ENCODE measurements at regions not wholly inside any gene's neighbourhood (a gene's known extent, or its start where the extent isn't known, plus 50 kb on each side); places are given as distances from the start of the nearest gene placed in this dataset.
"Not testable (repeated sequence)": the region's sequence is repeated elsewhere in the genome, so short reads cannot be mapped to it uniquely, and the experiment has no call there.

DNA sequence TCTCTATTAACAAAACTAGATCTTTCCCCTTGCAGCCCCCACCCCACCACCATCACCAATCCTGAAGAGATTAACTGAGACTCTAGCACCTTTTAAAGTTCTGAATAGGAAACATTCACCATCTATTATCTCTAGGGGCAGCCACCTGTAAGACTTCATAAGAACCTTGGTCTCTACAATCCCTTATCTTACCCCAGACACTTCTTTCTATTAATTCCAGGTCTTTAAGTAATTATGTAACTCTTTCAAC is 180.2 kb upstream of the FBXL17 start:
- TF ChIP-seq, protein P1, sequence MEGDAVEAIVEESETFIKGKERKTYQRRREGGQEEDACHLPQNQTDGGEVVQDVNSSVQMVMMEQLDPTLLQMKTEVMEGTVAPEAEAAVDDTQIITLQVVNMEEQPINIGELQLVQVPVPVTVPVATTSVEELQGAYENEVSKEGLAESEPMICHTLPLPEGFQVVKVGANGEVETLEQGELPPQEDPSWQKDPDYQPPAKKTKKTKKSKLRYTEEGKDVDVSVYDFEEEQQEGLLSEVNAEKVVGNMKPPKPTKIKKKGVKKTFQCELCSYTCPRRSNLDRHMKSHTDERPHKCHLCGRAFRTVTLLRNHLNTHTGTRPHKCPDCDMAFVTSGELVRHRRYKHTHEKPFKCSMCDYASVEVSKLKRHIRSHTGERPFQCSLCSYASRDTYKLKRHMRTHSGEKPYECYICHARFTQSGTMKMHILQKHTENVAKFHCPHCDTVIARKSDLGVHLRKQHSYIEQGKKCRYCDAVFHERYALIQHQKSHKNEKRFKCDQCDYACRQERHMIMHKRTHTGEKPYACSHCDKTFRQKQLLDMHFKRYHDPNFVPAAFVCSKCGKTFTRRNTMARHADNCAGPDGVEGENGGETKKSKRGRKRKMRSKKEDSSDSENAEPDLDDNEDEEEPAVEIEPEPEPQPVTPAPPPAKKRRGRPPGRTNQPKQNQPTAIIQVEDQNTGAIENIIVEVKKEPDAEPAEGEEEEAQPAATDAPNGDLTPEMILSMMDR (conservative IDR thresholded peaks at IDR 0.05; ENCODE audit: low read depth, low read length) = no peak
- no peak overlapping the region for H3K4me3 ChIP-seq (ENCODE audit: low read length)
- DNase-seq (ENCODE audit: low read depth) = no peak

DNA sequence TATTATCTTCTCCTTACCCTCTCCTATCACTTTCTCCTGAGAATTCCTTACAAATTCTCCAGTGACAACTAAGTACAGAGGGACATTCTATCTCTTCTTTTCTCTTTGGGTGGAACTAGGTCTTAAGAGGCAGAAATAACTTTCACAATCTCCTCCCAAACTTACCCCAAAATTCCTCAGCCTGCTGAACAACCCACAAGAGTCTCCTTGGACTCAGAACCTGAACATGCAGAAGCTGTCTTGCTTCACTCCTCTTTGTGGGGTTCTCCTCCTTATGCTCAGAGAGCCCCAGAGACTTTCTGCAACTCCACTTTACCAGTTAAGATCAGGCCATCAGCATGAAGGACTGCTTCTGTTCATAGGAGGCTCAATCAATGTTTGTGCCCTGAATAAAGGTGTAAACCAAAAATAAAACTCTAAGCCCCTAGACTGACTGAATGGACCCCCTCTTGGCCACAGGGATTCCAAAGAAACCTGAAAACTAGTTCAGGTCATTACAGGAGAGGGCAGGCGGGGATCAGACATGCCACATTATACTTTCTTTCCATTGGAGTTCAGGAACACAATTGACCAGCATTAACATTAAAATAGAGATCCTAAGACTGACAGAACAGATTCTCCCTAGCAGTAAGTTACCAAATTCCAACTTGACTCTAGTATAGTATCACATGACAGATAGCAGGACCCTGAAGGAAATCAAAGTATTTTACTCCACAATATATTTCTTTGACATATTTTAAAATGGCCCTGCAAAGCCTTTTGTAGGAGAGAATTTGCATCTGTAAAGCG is 179.7 kb upstream of the FBXL17 start:
- no peak for DNase-seq (ENCODE audit: low read depth)
- TF ChIP-seq, protein P1 (conservative IDR thresholded peaks at IDR 0.05; ENCODE audit: low read depth, low read length) = no peak
- no peak overlapping the region for H3K4me3 ChIP-seq (ENCODE audit: low read length)

DNA sequence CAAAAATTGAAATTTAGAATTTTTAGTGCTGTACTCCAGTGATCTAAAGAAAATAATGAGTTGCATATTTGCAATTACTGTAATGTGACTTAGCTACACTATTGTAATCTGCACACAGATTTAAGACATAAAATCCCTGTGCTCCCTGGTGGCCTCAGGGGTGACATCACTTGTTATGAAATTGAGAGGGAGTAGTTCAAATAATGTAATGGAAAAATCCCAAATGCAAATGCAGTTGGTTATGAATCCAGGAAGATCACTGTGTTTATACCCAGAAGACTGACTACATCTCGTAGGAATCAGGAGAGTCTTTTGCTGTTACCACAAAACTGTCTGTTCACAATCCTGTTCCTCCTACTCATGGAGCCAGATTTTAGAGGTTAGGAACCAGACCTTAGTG is 178.7 kb upstream of the FBXL17 start:
- no peak for DNase-seq (ENCODE audit: low read depth)
- H3K4me3 ChIP-seq (ENCODE audit: low read length) = no peak overlapping the region
- TF ChIP-seq, protein P1 (conservative IDR thresholded peaks at IDR 0.05; ENCODE audit: low read depth, low read length) = no peak

DNA sequence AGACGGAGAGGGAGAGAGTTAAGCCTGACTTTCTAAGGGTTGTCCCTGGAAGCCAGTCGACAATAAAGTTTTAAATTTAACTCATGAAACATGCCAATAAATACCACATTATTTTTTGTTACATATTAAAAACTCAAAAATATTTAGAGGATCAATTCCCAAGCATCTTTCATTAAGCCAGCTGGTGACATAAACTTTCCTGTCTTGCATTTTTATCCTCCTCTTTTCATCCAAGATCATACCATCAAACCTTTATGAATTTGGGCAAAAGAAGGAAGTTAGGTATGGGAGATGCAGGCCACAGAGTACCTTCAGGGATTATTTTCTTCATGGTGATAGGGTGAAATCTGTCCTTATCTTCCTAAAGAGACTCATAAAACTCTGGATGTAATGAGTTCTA is 178.3 kb upstream of the FBXL17 start:
- no peak overlapping the region for H3K4me3 ChIP-seq (ENCODE audit: low read length)
- TF ChIP-seq, protein P1 (conservative IDR thresholded peaks at IDR 0.05; ENCODE audit: low read depth, low read length) = no peak
- no peak for DNase-seq (ENCODE audit: low read depth)

DNA sequence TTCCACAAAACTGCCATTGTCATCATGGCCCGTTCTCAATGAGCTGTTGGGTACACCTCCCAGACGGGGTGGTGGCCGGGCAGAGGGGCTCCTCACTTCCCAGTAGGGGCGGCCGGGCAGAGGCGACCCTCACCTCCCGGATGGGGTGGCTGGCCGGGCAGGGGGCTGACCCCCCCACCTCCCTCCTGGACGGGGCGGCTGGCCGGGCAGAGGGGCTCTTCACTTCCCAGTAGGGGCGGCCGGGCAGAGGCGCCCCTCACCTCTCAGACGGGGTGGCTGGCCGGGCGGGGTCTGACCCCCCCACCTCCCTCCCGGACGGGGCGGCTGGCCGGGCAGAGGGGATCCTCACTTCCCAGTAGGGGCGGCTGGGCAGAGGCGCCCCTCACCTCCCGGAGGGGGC is 176.9 kb upstream of the FBXL17 start:
- DNase-seq (ENCODE audit: low read depth); H3K4me3 ChIP-seq (ENCODE audit: low read length): not testable (repeated sequence)

DNA sequence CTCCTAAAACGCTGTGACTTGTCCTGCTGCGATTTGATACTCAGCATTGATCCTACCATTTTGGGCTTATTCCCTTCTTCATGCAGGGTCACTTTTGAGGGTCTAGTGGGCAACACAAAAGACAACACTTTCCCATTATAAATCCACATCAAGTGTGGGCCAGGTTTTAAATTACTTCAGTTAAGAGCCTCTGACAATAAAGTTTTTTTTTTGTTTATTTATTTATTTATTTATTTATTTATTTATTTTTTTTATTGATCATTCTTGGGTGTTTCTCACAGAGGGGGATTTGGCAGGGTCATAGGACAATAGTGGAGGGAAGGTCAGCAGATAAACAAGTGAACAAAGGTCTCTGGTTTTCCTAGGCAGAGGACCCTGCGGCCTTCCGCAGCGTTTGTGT is 176.2 kb upstream of the FBXL17 start:
- H3K4me3 ChIP-seq (ENCODE audit: low read length); DNase-seq (ENCODE audit: low read depth): not testable (repeated sequence)

DNA sequence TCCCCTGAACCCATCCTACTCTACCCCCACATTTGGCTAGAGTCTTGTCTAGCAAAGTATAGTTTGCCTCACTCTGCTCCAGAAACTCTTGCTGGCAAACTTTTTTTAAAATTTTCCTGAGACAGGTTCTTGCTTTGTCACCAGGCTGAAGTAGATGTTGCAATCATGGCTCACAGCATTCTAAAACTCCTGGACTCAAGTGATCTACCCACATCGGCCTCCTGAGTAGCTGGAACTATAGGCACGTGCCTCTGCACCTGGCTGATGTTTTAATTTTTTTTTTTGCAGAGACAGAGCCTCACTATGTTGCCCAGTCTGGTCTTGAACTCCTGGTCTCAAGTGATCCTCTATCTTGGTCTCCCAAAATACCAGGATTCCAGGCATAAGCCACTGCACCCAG is 175.8 kb upstream of the FBXL17 start:
- TF ChIP-seq, protein P1 (conservative IDR thresholded peaks at IDR 0.05; ENCODE audit: low read depth, low read length) = no peak
- no peak for DNase-seq (ENCODE audit: low read depth)
- H3K4me3 ChIP-seq (ENCODE audit: low read length) = no peak overlapping the region

DNA sequence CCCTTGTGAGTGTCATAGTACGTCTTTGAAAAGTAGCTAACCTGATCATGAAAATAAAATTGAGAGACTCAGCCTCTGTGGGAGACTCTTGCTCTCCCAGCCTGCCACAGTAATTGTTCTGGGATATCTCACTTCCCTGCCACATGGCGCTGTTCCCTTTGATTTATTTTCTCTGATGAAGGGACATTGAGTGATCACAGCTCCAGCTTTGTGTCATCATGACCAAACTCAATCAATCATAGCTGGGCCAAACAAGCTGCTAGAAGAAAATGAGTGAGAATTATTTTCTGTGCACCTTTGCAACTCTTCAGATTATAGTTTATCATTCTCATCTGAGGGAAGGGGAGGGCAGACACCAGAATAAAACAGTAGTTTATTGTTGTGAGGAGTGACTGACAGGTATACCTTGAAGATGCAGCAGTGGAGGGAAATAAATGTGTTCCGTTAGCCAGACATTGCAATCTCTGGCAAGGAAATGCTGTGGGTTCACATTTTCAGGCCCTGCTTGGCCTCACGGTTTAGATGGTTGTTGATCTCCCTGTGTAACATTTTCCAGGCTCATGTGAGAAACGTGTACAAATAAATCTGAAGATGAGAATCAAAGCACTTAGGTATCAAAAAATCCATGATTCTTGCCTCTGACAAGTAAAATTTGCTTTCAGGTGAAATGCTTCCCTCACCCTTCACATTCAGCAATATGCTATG is 174.7 kb upstream of the FBXL17 start:
- TF ChIP-seq, protein P1 (conservative IDR thresholded peaks at IDR 0.05; ENCODE audit: low read depth, low read length) = no peak
- DNase-seq (ENCODE audit: low read depth) = no peak
- no peak overlapping the region for H3K4me3 ChIP-seq (ENCODE audit: low read length)
